Fibroblast of pulmonary artery (primary cell): ENCODE measurements at regions not wholly inside any gene's neighbourhood (a gene's known extent, or its start where the extent isn't known, plus 50 kb on each side); places are given as distances from the start of the nearest gene placed in this dataset.

Experiments
- DNase-seq: peaks from one replicate; pipeline ENCODE4 v3.0.0-alpha.2; 2010; ENCODE audit warnings: low read depth
- H3K4me3 ChIP-seq: replicated peaks from 2 replicates; pipeline ENCODE4 v1.5.1; 2011; ENCODE audit warnings: low read depth, mild to moderate bottlenecking, control low read depth, low read length, moderate library complexity
- TF ChIP-seq, protein P1 (sequence below): IDR thresholded peaks from 2 replicates; pipeline ENCODE4 v1.5.1; 2011; ENCODE audit warnings: mild to moderate bottlenecking, control low read depth, low read length, inconsistent platforms; ENCODE audit errors: missing control alignments

DNA sequence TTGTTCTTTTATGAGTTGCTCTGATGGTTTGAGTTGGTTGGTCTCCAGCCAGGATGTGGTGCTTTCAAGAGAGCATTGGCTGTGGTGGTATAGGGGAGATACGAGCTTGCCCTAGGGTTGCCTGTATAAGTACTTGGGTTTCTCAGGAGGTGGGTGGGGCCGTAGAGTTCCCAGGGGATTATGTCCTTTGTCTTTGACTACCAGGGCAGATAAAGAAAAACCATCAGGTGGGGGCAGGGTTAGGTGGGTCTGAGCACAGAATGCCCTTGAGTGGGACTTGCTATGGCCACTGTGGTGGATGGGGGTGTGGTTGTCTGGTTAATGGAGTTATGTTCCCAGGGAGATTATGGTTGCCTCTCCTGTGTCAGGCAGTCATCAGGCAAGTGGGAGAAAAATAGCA is 247.9 kb upstream of the HAND2 start:
- no peak for DNase-seq
- H3K4me3 ChIP-seq: no peak overlapping the region
- TF ChIP-seq, protein P1, sequence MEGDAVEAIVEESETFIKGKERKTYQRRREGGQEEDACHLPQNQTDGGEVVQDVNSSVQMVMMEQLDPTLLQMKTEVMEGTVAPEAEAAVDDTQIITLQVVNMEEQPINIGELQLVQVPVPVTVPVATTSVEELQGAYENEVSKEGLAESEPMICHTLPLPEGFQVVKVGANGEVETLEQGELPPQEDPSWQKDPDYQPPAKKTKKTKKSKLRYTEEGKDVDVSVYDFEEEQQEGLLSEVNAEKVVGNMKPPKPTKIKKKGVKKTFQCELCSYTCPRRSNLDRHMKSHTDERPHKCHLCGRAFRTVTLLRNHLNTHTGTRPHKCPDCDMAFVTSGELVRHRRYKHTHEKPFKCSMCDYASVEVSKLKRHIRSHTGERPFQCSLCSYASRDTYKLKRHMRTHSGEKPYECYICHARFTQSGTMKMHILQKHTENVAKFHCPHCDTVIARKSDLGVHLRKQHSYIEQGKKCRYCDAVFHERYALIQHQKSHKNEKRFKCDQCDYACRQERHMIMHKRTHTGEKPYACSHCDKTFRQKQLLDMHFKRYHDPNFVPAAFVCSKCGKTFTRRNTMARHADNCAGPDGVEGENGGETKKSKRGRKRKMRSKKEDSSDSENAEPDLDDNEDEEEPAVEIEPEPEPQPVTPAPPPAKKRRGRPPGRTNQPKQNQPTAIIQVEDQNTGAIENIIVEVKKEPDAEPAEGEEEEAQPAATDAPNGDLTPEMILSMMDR: no peak

DNA sequence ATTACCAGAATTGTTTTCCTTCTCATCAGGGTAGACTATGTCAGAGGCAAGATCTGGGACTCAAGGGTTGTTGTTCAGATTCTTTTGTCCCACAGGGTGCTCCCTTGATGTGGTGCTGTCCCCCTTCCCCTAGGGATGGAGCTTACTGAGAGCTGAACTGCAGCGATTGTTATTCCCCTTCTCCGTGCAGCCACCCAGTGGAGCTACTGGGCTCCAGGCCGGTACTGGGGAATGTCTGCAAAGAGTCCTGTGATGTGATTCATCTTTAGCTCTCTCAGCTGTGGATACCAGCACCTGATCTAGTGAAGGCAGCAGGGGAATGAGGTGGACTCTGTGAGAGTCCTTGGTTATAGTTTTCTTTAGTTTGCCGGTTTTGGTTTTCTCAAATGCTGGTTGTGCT is 247.4 kb upstream of the HAND2 start:
- H3K4me3 ChIP-seq: no peak overlapping the region
- DNase-seq: no peak
- TF ChIP-seq, protein P1: no peak

DNA sequence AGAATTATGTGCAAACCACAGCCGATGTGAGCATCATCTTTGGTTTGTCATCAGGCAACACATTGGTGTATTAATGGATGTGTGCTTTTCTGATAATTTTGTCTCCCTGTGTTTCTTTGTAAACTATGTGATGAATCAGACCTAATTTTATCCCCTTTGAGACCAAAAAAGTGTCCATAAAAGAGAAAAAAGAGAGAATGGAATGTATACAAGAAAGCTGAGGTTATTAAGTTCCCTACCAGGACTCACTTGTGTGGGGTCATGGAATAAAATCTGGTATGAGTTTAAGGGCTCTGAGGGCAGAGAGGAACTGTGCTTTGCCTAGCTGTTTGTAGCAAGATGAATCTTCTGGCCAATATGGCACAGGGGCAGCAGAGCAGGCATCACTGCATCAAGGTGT is 239.5 kb upstream of the HAND2 start:
- TF ChIP-seq, protein P1: no peak

GRCh38 chr4:173767650-173768049 is 237.6 kb upstream of the HAND2 start:
- no peak overlapping the region for H3K4me3 ChIP-seq
- DNase-seq: no peak
- TF ChIP-seq, protein P1: no peak

More for the DNA sequence above, 239.5 kb upstream of the HAND2 start:
- no peak for DNase-seq
- no peak overlapping the region for H3K4me3 ChIP-seq

DNA sequence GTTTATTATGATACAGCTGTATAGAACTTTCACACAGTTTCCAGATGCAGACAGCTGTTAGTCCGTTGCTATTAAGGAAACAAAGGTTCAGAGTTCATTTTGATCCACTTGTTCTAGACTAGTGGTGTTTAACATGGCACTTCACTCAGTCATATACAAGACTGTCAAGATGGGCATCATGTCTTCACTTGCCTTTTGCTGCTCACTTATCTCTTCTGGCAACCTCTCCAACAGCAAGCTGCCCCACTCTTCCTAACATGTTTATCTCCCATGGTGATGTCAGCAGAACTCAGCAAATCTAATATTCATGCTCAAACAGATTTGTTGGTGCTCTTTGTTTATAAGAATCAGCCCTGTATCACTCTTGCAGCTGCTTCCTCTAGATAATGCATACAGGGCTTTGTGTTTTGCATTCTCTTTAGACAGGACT is 236.2 kb upstream of the HAND2 start:
- no peak for DNase-seq
- TF ChIP-seq, protein P1: no peak
- no peak overlapping the region for H3K4me3 ChIP-seq

DNA sequence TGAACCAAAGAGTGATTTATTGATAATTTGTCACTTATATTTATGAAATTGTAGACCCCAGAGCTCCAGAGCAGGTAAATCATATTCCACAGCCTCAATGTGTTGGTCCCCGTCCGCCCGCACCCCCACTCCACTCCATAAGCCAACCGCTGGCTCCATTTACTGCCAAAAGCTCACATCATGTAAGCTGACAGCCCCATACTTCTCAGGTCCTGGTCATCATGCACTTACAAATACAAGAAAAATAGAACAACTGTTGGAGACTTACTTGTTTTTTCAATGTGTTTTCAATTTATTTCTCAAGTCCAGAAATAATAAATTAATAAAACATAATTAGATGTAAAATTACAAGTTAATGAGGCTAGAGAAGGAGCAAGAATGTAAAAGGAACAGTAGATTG is 235.7 kb upstream of the HAND2 start:
- no peak overlapping the region for H3K4me3 ChIP-seq
- DNase-seq: no peak
- TF ChIP-seq, protein P1: no peak

- H3K4me3 ChIP-seq: no peak overlapping the region
- DNase-seq: no peak
- TF ChIP-seq, protein P1: no peak
Observed at GRCh38 chr4:173763389-173763788, 233.4 kb upstream of the HAND2 start.
